K562 (cell line): ENCODE measurements at regions not wholly inside any gene's neighbourhood (a gene's known extent, or its start where the extent isn't known, plus 50 kb on each side); places are given as distances from the start of the nearest gene placed in this dataset.

Source experiments
- ATAC-seq: fragments of 200-7000 bp; cut with Tn5 transposase; 3 replicates; pipeline ENCODE4 v1.9.1; 2020; ENCODE audit warnings: moderate library complexity
- BruUV-seq: library from RNA; stranded (reverse); fragments of 400-500 nt; replicated peaks from 2 replicates; lab custom pipeline; 2021; lab: Mats Ljungman, UMichigan
- CTCF ChIA-PET: fragments of 300-600 bp; formaldehyde crosslinking; extraction: SDS; loops from one replicate; lab custom pipeline; 2021; ENCODE audit warnings: low intra/inter-chr PET ratio; lab: Yijun Ruan, JAX
- POLR2A ChIA-PET: fragments of 300-600, 350-650 bp; sonication (Branson Sonifier 250); formaldehyde crosslinking; extraction: SDS; loops from one replicate; lab custom pipeline; 2021; ENCODE audit warnings: antibody characterized with exemption, inconsistent platforms; lab: Yijun Ruan, JAX
- DNase-seq, 4 experiments: peaks; one replicate each; pipeline versions ENCODE4 v3.0.0 to v3.0.0-alpha.2; 2011 to 2018; ENCODE audit warnings: low spot score in 3 of 4, mixed read lengths in 3 of 4; ENCODE audit errors: extremely low read depth in 1 of 4
- FAIRE-seq: peaks from 2 replicates; lab custom pipeline; 2011; peaks lifted over from hg19 to GRCh38; lab: Jason Lieb, UNC
- H2AFZ ChIP-seq: 2 replicates; pipeline ENCODE4 v1.6.0; 2011; ENCODE audit warnings: low read depth, low read length, control low read depth, inconsistent platforms
- H3K27ac ChIP-seq: fragments of 200-600 bp; 3 replicates; pipeline ENCODE4 v1.8.0; 2011; ENCODE audit warnings: low read depth, mild to moderate bottlenecking, control low read depth, inconsistent platforms, low read length, moderate library complexity, mixed read lengths; ENCODE audit errors: extremely low read depth
- H3K27me3 ChIP-seq, 2 experiments: fragments of 300-600 bp in 1 of 2; 2 replicates in 1 of 2; 3 replicates in 1 of 2; pipeline versions ENCODE4 v1.6.0 to v1.8.0; 2011; ENCODE audit warnings: inconsistent platforms in 2 of 2, low read length in 2 of 2, mild to moderate bottlenecking in 1 of 2, mixed read lengths in 1 of 2, moderate library complexity in 1 of 2; ENCODE audit not compliant: control insufficient read depth in 2 of 2, insufficient read depth in 2 of 2
- H3K36me3 ChIP-seq: fragments of 300-600 bp; 3 replicates; pipeline ENCODE4 v1.8.0; 2011; ENCODE audit warnings: mild to moderate bottlenecking, low read length, inconsistent platforms; ENCODE audit not compliant: control insufficient read depth, insufficient read depth
- H3K4me1 ChIP-seq, 2 experiments: fragments of 200-600 bp in 1 of 2; replicated peaks in 1 of 2; 2 replicates in 1 of 2; 3 replicates in 1 of 2; pipeline versions ENCODE4 v1.5.1 to v1.8.0; 2011; ENCODE audit warnings: inconsistent platforms in 2 of 2, low read length in 2 of 2, mild to moderate bottlenecking in 1 of 2, mixed read lengths in 1 of 2, moderate library complexity in 1 of 2; ENCODE audit not compliant: control insufficient read depth in 2 of 2, insufficient read depth in 2 of 2
- H3K4me2 ChIP-seq: 2 replicates; pipeline ENCODE4 v1.6.1; 2011; ENCODE audit warnings: low read length, control low read depth, inconsistent platforms, mixed read lengths; ENCODE audit not compliant: insufficient read depth
- H3K4me3 ChIP-seq: fragments of 200-600 bp; sonication (generic), shearing (Covaris generic); 2 replicates; pipeline ENCODE4 v1.5.1; 2016; ENCODE audit warnings: control low read depth, inconsistent platforms
- H3K79me2 ChIP-seq: fragments of 200-600 bp; 3 replicates; pipeline ENCODE4 v1.8.0; 2011; ENCODE audit warnings: low read length, inconsistent platforms; ENCODE audit not compliant: control insufficient read depth, insufficient read depth
- H3K9ac ChIP-seq, 2 experiments: 2 replicates each; pipeline versions ENCODE4 v1.6.0 to v1.6.1; 2011; ENCODE audit warnings: low read depth in 2 of 2, low read length in 2 of 2, control low read depth in 1 of 2, inconsistent platforms in 1 of 2, mild to moderate bottlenecking in 1 of 2, mixed read lengths in 1 of 2; ENCODE audit not compliant: insufficient read depth in 1 of 2
- H3K9me1 ChIP-seq: one replicate; pipeline ENCODE4 v1.6.0; 2011; ENCODE audit warnings: inconsistent platforms, mild to moderate bottlenecking, low read length, moderate library complexity; ENCODE audit not compliant: control insufficient read depth, insufficient read depth
- H3K9me3 ChIP-seq: replicated peaks from 2 replicates; pipeline ENCODE4 v1.5.1; 2011; ENCODE audit warnings: low read depth, low read length, inconsistent platforms; ENCODE audit not compliant: control insufficient read depth, insufficient read depth
- H4K20me1 ChIP-seq: replicated peaks from 2 replicates; pipeline ENCODE4 v1.6.1; 2011; ENCODE audit warnings: low read length, inconsistent platforms, mixed read lengths; ENCODE audit not compliant: control insufficient read depth, insufficient read depth
- BCOR ChIP-seq: fragments of 450-650 bp; IDR thresholded peaks from 2 replicates; pipeline ENCODE4 v1.6.1; 2016
- BRD9 ChIP-seq: fragments of 450-650 bp; IDR thresholded peaks from 2 replicates; pipeline ENCODE4 v1.6.1; 2018; ENCODE audit warnings: low read depth; ENCODE audit not compliant: partially characterized antibody
- CBFA2T2 ChIP-seq: fragments of 450-650 bp; conservative IDR thresholded peaks from 2 replicates; pipeline ENCODE4 v1.6.1; 2017; ENCODE audit warnings: mild to moderate bottlenecking
- CBFA2T3 ChIP-seq: fragments of 450-650 bp; IDR thresholded peaks from 2 replicates; pipeline ENCODE4 v1.6.1; 2017
- CEBPG ChIP-seq, 3 experiments: fragments of 200-800 bp in 1 of 3; sonication (Bioruptor generic) in 1 of 3; sonication (generic) in 1 of 3; formaldehyde crosslinking in 1 of 3; IDR thresholded peaks in 2 of 3; conservative IDR thresholded peaks in 1 of 3; 2 replicates each; pipeline versions ENCODE4 v1.6.1 to v1.8.0; 2016 to 2022; ENCODE audit warnings: missing compliant biosample characterization in 2 of 3, missing genetic modification characterization in 2 of 3, mild to moderate bottlenecking in 1 of 3, missing genetic modification reagents in 1 of 3
- FOSL1 ChIP-seq: fragments of 200-800 bp; sonication (Bioruptor generic); conservative IDR thresholded peaks from 2 replicates; pipeline ENCODE4 v1.6.1; 2016; ENCODE audit warnings: missing genetic modification characterization, missing compliant biosample characterization
- KDM1A ChIP-seq, 2 experiments: fragments of 450-650 bp; IDR thresholded peaks; 2 replicates each; pipeline ENCODE4 v1.6.1; 2016; ENCODE audit warnings: mild to moderate bottlenecking in 2 of 2
- NONO ChIP-seq, 2 experiments: fragments of 200-400 bp in 1 of 2; fragments of 450-650 bp in 1 of 2; formaldehyde crosslinking in 1 of 2; IDR thresholded peaks; 2 replicates each; pipeline ENCODE4 v1.6.1; 2017; ENCODE audit warnings: low read depth in 2 of 2, mild to moderate bottlenecking in 2 of 2, moderate library complexity in 2 of 2, low read length in 1 of 2
- RBM25 ChIP-seq: fragments of 200-400 bp; formaldehyde crosslinking; IDR thresholded peaks from 2 replicates; pipeline ENCODE4 v1.6.1; 2018; ENCODE audit warnings: low read length, low read depth, moderate library complexity; ENCODE audit not compliant: severe bottlenecking
- REST ChIP-seq, 2 experiments: fragments of 450-650 bp; formaldehyde crosslinking in 1 of 2; IDR thresholded peaks; 2 replicates each; pipeline versions ENCODE4 v1.4.0 to v1.6.1; 2014 to 2020; ENCODE audit warnings: mild to moderate bottlenecking in 2 of 2, borderline replicate concordance in 1 of 2, low read depth in 1 of 2
- SETDB1 ChIP-seq: IDR thresholded peaks from one replicate; pipeline ENCODE4 v1.6.1; 2012; ENCODE audit warnings: low read length, control low read depth, inconsistent platforms
- TFAP4 ChIP-seq: sonication (generic); formaldehyde crosslinking; IDR thresholded peaks from 2 replicates; pipeline ENCODE4 v1.8.0; 2022; ENCODE audit warnings: missing genetic modification reagents, mild to moderate bottlenecking, moderate library complexity, borderline replicate concordance
- WGBS: fragments of 100-300 bp; shearing (Covaris generic); methylation state at CpG from one replicate; pipeline ENCODE4 v1.1.6; 2016; ENCODE audit warnings: low coverage, mixed read lengths; ENCODE audit not compliant: insufficient coverage; ENCODE audit errors: missing lambda C conversion rate; 5-methylcytosine and 5-hydroxymethylcytosine counted together
- in situ Hi-C: fragments of 300-500 bp; cut with MboI; formaldehyde crosslinking; loops from 4 replicates; pipeline ENCODE4 v1.15.0; 2018; ENCODE audit warnings: inconsistent platforms, mixed read lengths
- intact Hi-C: fragments of 100-400 bp; cut with micrococcal nuclease; formaldehyde crosslinking; loops from 2 replicates; pipeline ENCODE4 v1.14.2; 2022

- WGBS: 3% methylated on average over 2 of the region's 2 CpGs
- in situ Hi-C loops (no loop called here), intact Hi-C loops (no loop called here)
- H3K27ac ChIP-seq: no peak overlapping the region
- peaks cover 6% of the 10 kb centered on the region; the same call in 1 of the 2 replicates for H3K9me3 ChIP-seq
- H3K4me1 ChIP-seq: peaks cover 0 to 15% of the 10 kb centered on the region in 2 experiments; a peak in 1 of 5 replicates
- H3K9ac ChIP-seq: no peak overlapping the region
- H2AFZ ChIP-seq: no peak overlapping the region
- ATAC-seq (no peak), DNase-seq (peak in 1 of 4 experiments; percentile 31), FAIRE-seq (no peak)
- ChIA-PET CTCF (no interaction called here), POLR2A (interaction anchor here (0.6 to 0.9 kb wide), 2 partner anchors 18 to 67 kb away, joined by 3 to 5 read pairs; no protein-coding TSS in a partner anchor)
- H3K4me2 ChIP-seq: no peak overlapping the region
- H3K4me3 ChIP-seq: no peak overlapping the region
- no peaks in the 10 kb centered on the region for H4K20me1 ChIP-seq
- no peaks in the 10 kb centered on the region for H3K27me3 ChIP-seq
- BruUV-seq: no TSS peak
- no peaks in the 10 kb centered on the region for H3K36me3 ChIP-seq
- no peaks in the 10 kb centered on the region for H3K79me2 ChIP-seq
- no peaks in the 10 kb centered on the region for H3K9me1 ChIP-seq
- TF ChIP-seq CBFA2T2 (peak; percentile 69), REST (IDR thresholded peaks at IDR 0.05; ENCODE audit: borderline replicate concordance) (no peak), REST (CRISPR knock-in tag; IDR thresholded peaks at IDR 0.05; ENCODE audit: low read depth) (no peak), SETDB1 (no peak), RBM25 (peak; percentile 77), BRD9 (no peak), BCOR (peak; percentile 50), NONO (IDR thresholded peaks at IDR 0.05; ENCODE audit: low read depth in 2 of 2, low read length in 1 of 2) (no peak), CEBPG (CRISPR knock-in tag; IDR thresholded peaks at IDR 0.05) (no peak), CEBPG (tag; conservative IDR thresholded peaks at IDR 0.05 in 1 of 2, IDR thresholded peaks at IDR 0.05 in 1 of 2) (peak in 1 of 2 experiments; percentile 53; a peak in 1 of 4 replicates), CBFA2T3 (peak; percentile 80), TFAP4 (CRISPR knock-in tag) (peak; percentile 38), KDM1A (IDR thresholded peaks at IDR 0.05) (peak; percentile 75 to 80), FOSL1 (tag) (peak; percentile 57)
Measured at GRCh38 chr11:69352715-69353319, 58.9 kb downstream of the MYEOV start.
